Astrocyte of the spinal cord (primary cell): ENCODE measurements at regions not wholly inside any gene's neighbourhood (a gene's known extent, or its start where the extent isn't known, plus 50 kb on each side); places are given as distances from the start of the nearest gene placed in this dataset.

Source experiments
- DNase-seq: peaks from one replicate; pipeline ENCODE4 v3.0.0; 2011; ENCODE audit warnings: low read depth, low spot score
- H3K4me3 ChIP-seq: 2 replicates; pipeline ENCODE4 v1.5.1; 2011; ENCODE audit warnings: low read depth, mild to moderate bottlenecking, low read length, moderate library complexity
- CTCF ChIP-seq: IDR thresholded peaks from 2 replicates; pipeline ENCODE4 v1.5.1; 2012; ENCODE audit warnings: low read depth, mild to moderate bottlenecking, low read length, inconsistent platforms
- in situ Hi-C: cut with HindIII; loops from 2 replicates; pipeline ENCODE4 v1.10.0; 2017; ENCODE audit warnings: low sequenced_read_pairs

- in situ Hi-C loops = no loop called here
- no peak overlapping the region for H3K4me3 ChIP-seq
- no peak for DNase-seq
- no peak for TF ChIP-seq CTCF
Observed at GRCh38 chr4:14053291-14053690, 425.8 kb upstream of the BOD1L1 start.

GRCh38 chr4:14054391-14054790, 426.9 kb upstream of the BOD1L1 start:
- in situ Hi-C loops = no loop called here
- TF ChIP-seq CTCF = no peak
- DNase-seq = no peak
- no peak overlapping the region for H3K4me3 ChIP-seq

GRCh38 chr4:14059006-14059405, 431.5 kb upstream of the BOD1L1 start:
- TF ChIP-seq CTCF = no peak
- no peak overlapping the region for H3K4me3 ChIP-seq
- in situ Hi-C loops = no loop called here
- DNase-seq = no peak

- no peak overlapping the region for H3K4me3 ChIP-seq
- TF ChIP-seq CTCF = no peak
- DNase-seq = no peak
- in situ Hi-C loops = no loop called here
Observed at GRCh38 chr4:14064984-14065383, 437.5 kb upstream of the BOD1L1 start.

GRCh38 chr4:14065406-14065805, 437.9 kb upstream of the BOD1L1 start:
- H3K4me3 ChIP-seq = no peak overlapping the region
- TF ChIP-seq CTCF = no peak
- in situ Hi-C loops = no loop called here
- no peak for DNase-seq

- TF ChIP-seq CTCF = no peak
- no peak for DNase-seq
- H3K4me3 ChIP-seq = no peak overlapping the region
- in situ Hi-C loops = no loop called here
Observed at GRCh38 chr4:14066979-14067378, 439.5 kb upstream of the BOD1L1 start.

- in situ Hi-C loops = no loop called here
- DNase-seq = no peak
- TF ChIP-seq CTCF = no peak
- no peak overlapping the region for H3K4me3 ChIP-seq
Observed at GRCh38 chr4:14069886-14070285, 442.4 kb upstream of the BOD1L1 start.
